EL (cell line): ENCODE measurements at regions not wholly inside any gene's neighbourhood (a gene's known extent, or its start where the extent isn't known, plus 50 kb on each side); places are given as distances from the start of the nearest gene placed in this dataset.

ENCODE experiments used
- DNase-seq: peaks from one replicate; pipeline ENCODE4 v3.0.0-alpha.2; 2016

GRCh38 chr2:189268763-189269162 is 89.2 kb upstream of the COL5A2 start:
- DNase-seq: no peak

DNA sequence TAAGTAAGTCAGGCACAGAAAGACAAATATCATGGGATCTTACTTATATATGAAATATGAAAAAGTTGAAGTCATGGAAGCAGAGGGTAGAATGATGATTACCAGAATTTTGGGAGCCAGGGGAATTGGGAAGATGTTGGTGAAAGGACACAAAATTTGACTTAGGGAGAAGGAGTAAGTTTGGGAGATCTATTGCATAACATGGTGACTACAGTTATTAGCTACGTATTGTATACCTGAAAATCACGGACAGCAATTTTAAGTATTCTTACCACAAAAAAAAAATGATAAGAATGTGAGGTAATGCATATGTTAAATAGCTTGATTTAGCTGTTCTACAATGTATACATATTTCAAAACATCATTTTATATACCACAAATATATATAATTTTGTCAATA is 94.2 kb upstream of the COL5A2 start:
- DNase-seq: no peak

- no peak for DNase-seq
Observed at GRCh38 chr2:189274361-189274760, 94.8 kb upstream of the COL5A2 start.

DNA sequence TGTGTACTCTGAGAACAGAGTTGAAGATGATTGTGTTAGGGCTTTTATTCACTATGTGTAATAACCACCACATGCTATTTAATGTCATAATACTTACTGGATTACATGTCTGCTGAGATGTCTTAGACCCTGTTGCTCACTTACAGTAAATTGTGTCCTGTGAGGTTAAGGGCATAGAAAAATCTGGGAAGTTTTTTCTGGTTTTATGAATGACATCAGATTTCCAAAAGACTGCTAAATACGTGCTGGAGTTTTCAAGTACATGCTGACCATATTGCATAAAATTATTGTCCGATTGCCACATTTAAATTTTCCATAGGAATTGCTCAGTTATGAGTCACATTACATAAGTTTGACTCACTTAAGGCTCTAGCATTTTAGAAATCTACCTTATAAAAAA is 96.7 kb upstream of the COL5A2 start:
- peak; percentile 93 for DNase-seq

GRCh38 chr2:189281201-189281600 is 101.6 kb upstream of the COL5A2 start:
- DNase-seq: no peak

- peak; percentile 66 for DNase-seq
Observed at GRCh38 chr2:189285349-189285748, 105.8 kb upstream of the COL5A2 start.

DNA sequence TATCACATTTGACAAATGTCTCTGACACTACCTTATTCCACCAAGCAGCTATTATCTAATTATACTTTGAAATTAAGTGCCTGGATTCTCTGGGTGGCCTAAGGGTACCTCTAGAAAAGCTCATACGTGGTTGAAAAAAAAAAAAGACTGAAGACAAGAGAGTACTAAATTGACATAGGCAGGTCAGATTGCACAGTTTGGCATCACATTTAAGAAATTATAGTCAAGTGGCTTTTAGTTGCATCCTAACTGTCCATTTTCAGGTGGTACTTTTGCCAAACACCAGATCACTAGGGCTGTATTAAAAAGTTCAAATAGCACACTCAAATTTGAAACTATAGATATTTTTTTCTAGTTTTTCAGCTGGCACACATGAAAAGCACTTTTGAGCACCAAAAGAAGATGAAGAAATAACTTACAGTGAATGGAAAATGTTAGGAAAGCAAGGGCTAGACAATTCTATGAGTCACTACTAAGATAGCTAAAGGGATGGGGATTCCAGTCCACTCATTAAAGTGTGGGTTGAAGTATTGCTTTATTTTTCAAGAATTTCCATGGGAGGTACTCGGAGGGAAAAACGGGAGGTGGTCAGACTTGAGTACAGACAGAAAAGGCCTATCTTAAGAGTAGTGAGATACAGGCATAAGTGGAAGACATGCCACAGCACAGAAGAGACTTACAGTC is 106.5 kb upstream of the COL5A2 start:
- peak; percentile 93 for DNase-seq

DNA sequence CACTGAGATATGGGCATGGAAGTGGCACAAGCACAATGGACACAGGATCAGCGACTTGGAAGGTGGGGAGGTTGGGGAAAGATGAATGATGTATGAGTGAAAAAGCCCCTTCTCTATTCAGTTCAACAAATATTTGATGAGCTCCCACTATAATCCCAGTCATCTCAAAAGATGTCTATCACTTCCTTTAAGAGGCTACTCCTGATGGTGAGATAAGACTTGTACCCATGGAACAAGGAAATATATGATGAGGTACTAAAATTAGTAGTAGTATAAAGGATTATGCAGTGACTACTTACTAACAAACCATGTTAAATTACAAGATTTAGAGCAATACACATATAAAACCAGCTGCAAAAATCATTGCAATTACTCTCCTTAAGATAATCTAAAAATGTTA is 107.8 kb upstream of the COL5A2 start:
- DNase-seq: no peak

DNA sequence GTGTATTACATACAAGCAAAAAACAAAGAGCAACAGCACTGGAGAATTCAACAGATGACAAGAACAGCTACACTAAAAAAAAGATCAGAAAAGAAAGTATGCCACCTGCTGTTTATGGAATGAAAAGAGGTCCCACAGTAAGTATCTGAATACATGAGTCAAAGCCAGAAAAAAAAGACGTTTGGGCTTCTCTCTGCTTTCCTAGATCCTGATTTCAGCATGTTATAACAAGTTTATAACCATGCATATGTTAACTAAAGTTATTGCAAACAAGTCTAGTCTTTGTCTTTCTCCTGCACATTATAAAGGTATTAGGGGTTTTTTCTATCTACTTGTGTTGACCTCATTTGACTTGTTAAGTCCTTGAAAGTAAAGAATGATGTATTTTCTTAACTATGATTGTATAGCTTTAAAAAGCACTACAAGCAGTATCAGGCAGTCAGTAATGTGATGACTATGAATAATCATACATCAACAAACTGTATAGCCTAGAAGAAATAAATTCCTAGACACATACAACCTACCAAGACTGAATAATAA is 108.5 kb upstream of the COL5A2 start:
- DNase-seq: peak; percentile 85

- DNase-seq: no peak
Observed at GRCh38 chr2:189291460-189291859, 111.9 kb upstream of the COL5A2 start.

DNA sequence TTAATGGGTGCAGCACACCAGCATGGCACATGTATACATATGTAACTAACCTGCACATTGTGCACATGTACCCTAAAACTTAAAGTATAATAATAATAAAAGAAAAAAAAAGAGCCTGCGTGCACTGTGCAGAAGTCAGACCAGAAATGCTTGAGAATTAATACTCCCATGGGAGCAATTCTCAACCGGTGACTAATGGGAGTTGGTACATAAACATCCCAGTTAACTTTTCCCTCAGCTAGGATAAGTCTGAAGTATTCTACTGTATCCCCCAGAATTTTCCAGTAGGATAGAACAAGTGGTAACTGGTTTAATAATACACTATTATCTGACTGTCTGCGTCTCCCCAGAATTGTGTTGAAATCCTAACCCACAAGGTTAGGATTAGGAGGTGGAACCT is 113.6 kb upstream of the COL5A2 start:
- peak; percentile 59 for DNase-seq

- peak; percentile 72 for DNase-seq
Observed at GRCh38 chr2:189297446-189297845, 117.9 kb upstream of the COL5A2 start.

GRCh38 chr2:189298038-189298437 is 118.5 kb upstream of the COL5A2 start:
- no peak for DNase-seq

- peak; percentile 39 for DNase-seq
Observed at GRCh38 chr2:189298481-189298880, 118.9 kb upstream of the COL5A2 start.

DNA sequence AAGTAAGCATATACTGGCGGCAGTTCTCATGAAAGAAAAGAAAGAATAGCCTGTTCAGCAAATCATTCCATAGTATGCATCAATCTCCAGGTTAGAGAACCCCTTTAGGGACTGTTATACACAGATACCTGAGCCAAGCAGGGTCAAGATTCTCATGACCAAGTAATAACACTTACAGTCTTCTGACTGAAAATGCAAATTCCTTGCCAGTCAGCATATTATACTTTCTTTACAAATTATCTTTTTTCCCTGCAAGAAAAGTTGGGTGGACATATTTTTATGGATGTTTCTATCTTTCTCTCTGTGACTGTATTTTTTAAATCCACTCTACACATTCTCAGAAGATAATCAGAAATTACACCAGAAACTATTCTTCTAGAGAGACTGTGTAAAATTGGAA is 120.4 kb upstream of the COL5A2 start:
- no peak for DNase-seq

DNA sequence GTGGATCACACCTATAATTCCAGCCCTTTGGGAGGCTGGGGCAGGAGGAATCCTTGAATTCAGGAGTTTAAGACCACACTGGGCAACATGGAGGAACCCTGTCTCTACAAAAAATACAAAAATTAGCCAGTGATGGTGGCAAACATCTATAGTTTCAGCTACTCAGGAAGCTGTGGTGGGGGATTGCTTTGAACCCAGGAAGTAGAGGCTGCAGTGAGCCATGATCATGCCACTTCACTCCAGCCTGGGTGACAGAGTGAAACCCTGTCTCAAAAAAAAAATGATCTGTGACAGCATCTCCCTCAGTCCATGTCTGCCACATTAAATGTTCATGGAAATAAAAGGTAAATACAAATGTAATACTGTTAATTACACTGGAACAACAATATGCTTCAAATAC is 121.4 kb upstream of the COL5A2 start:
- DNase-seq: no peak

DNA sequence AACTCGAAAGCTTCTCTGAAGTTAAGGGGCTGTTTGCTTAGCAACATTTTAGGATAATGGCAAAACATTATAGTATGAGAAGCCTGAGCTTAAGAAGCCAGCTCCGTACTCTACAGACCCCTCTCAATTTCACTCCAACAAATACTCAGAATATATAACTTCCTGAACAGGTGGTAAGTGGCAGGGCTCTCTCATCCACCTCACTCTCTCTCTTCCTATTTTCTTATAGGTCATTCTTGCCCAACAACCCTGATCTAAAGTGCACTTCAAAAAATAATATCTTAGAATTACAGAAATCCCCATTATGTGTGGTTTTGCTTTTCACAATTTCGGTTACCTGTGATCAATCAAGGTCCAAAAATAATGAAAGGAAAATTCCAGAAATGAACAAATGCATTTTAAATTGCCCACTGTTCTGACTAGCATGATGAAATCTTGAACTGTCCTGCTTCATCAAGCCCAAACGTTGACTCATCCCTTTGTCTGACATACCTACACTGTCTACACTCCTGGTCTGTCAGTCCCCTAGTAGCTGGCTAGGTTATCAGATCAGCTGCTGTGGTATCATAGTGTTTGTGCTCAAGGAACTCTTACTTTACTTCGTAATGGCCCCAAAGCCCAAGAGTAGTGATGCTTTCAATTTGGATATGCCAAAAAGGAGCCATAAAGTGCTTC is 122.8 kb upstream of the COL5A2 start:
- DNase-seq: peak; percentile 21

DNA sequence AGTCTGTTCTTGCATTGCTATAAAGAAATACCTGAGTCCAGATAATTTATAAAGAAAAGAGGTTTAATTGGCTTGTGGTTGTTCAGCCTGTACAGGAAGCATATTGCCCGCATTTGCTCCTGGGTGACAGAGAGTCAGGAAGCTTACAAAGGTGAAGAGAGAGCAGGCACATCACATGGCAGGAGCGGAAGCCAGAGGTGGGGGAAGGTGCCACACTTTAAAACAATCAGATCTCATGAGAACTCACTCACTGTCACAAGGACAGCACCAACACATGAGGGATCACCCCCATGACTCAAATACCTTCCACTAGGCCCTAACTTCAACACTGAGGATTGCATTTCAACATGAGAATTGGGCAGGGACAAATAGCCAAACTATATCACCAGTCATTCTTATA is 124.8 kb upstream of the COL5A2 start:
- DNase-seq: no peak

DNA sequence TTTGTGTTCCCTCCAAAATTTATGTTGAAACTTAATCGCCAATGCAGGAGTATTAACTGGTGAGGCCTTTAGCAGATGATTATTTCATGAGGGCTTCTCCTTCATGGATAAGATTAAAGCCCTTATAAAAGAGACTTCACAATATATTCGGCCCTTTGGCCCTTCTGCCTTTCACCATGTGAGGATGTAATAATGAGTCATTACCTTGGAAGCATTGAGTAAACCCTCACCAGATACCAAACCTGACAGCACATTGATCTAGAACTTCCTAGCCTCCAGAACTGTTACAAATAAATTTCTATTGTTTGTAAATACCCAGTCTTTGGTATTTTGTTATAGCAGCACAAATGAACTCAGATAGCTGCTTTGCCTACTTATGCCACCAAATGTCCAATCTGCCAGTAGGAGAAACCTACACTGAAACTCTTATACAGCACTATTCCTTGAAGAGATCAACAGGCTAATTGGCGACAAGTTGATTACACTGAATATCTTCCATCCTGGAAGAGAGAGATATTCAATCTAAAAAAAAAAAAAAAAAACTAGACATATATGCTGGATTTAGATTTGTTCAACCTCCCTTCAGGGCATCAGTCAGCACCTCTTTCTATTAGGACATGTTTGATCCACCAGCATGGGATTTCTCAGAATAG is 125.9 kb upstream of the COL5A2 start:
- DNase-seq: peak; percentile 65

DNA sequence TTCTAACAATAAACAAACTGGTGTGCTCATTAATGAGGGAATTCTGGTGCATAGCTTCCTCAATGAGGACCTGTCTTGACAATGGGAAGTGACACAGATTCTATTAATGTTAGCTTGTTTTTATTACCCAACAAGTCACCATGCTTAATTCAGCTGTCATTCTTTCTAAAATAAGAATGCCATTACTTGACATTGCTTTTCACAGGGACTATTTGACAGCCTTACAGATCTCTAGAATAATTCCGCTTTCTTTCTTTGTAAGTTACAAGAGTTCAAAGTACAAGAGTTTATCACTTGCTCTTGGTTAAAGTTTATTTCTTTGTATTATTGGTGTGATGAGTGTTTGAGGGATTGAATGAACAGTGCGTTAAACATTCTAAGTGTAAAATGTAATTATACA is 127.0 kb upstream of the COL5A2 start:
- no peak for DNase-seq

GRCh38 chr2:189308056-189308790 is 128.7 kb upstream of the COL5A2 start:
- DNase-seq: no peak

GRCh38 chr2:189309331-189309730 is 129.8 kb upstream of the COL5A2 start:
- no peak for DNase-seq

- DNase-seq: no peak
Observed at GRCh38 chr2:189312211-189312610, 129.1 kb upstream of the WDR75 start.
